ENCODE measurements at regions not wholly inside any gene's neighbourhood (a gene's known extent, or its start where the extent isn't known, plus 50 kb on each side); places are given as distances from the start of the nearest gene placed in this dataset.

- DNase-seq: no peak
Measured at GRCh38 chr5:164941132-164941531, 1435.7 kb downstream of the MAT2B start.

DNA sequence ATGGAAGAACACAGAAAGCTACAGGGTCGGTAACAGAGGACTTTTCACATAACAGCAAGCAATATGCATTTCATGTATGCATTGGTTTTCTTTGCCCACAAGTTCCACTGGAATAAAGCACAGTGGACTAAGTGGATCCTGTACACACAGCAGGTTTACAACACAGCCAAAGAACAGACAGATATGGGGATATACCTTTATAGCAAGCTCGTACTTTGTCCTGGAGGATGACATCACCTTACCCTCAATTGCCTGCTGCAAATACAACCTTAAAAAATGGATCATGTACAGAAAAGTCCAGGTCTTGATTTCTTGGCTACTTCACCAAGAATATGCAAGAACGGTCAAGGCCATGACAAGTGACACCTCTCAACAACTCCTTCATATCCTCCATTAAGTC is 1445.5 kb downstream of the MAT2B start:
- no peak for DNase-seq

DNA sequence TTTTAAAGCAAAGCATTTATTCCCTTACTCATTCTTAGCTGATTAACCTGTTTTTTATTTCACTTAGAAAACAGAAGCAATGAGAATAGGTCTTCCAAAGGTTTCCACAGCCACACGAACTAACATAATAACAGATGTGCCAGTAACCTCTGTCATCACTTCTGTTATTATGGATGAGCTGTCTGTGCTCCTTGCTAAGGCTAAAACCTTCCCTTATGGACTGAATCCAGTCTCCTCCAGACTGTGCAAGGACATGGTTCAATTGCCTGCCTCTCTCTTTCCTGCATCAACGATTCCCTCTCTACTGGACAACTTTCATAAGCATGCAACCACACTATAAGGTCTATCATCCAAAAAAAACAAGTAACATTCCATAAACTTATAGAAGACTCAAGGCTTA is 1446.2 kb downstream of the MAT2B start:
- no peak for DNase-seq

GRCh38 chr5:164958688-164959087 is 1453.3 kb downstream of the MAT2B start:
- no peak for DNase-seq

DNA sequence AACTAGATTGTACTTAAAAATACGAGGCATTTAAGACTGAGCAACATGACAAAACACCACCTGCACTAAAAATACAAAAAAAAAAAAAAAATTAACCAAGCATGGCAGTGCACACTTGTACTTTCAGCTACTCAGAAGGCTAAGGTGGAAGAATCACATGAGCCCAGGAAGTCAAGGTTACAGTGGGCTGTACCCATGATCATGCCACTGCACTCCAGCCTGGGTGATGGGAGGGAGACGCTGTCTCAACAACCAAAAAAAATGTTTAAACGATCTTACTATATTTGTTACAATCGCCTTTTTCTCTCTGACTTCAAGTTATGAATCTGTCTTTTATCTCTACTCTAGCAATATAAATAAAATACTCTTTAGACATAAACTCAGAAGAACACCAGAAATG is 1454.3 kb downstream of the MAT2B start:
- no peak for DNase-seq

DNA sequence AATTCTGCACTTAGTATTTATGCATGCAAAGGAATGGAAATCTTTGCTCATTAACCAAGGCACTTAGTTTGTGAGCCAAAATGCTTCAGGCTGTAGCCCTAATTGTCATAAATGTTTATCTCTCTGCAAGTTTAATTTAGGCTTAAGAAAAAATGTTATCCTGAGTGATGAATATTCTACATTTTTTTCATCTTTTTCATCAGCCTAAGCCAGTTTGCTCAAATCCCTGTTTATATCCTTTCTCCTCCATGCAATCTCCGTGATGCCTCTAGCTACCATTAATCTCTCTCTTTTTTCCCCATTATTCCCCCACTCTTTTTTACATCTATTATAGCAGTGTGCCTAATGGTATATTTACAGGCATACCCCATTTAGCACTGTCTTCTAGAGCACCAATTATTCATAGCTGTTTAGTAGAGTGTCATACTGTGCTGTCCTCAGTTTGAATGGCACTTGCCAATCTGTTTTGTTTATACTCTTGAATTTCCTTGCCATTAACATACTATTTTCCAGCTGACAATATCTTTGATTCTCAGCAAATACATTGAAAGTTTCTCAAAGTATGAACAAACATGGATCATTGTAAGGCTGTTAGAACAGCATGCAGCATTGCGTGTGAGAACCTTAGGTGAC is 1457.0 kb downstream of the MAT2B start:
- no peak for DNase-seq

- no peak for DNase-seq
Measured at GRCh38 chr5:164966611-164967010, 1461.2 kb downstream of the MAT2B start.

DNA sequence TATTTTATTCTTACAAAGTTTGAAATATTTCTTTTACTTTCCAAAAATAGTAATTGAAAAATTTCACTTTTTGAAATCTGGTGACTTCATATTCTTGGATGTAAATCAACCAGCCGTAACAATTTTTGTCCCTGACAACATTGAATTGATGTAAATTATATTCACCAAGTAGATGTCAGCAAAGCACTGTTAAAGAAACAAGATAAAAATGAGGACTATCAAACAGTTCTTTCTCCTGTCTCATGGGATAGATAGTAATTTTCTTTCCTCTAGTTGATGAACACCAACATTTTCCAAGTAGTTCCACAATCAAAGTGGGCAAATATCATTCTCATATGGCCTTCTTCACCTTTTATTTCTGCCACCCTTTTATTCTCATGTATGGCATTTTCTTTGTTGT is 1461.9 kb downstream of the MAT2B start:
- no peak for DNase-seq

- DNase-seq: no peak
Measured at GRCh38 chr5:164972973-164973372, 1467.6 kb downstream of the MAT2B start.

GRCh38 chr5:164975986-164976385 is 1470.6 kb downstream of the MAT2B start:
- no peak for DNase-seq

DNA sequence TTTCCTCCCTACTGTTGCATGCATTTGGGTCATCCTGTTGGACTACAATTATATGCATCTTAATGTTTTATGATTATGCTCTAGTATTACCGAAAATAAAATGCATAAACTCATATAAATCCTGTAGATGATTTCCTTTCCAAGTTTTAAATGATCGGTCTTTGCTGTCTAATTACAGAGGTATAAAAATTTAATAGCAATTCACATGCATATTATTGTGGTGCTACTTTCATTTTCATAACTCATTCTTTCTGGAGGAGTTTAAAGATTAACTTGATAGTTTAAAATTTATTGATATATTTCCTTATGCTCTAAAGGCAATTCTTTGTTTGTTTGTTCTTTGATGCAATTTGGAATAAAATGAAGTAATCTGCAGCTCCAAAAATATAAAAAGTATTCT is 1475.1 kb downstream of the MAT2B start:
- no peak for DNase-seq

DNA sequence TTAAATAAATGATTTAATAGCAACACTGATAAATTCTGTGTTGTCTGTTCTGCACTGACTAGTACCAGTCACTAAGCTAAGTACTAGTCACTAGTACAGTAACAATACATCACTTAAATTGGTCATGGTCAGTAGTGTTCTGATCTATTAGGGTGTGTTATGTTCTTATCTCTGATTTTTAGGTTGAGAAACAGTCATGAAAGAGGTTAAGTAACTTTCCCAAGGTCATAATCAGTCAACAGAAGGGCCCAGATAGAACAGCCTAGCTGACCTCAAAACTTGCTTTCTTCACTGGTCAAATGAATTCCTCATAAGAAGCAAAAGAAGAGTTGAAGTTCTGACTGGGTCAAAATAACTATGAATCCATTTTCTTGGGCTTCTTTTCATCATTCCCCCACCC is 1492.7 kb downstream of the MAT2B start:
- no peak for DNase-seq

DNA sequence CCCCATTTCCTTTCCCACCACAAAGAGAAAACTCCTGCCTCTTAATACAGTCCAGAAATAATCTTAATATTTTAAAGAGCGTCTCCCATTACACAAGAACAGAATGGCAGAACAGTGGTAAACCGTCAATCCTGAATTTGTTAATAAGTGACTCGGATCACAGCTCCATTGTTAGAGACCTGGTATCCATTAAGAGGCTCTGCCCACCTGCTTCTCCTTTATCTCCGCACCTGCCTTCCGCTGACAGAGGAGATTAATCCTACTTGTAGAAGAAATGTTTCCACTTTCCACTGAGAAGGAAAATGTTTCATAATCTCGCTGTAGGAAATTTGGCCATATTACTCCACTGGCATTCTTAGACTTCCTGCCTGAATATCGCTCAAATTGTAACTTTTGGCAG is 1493.2 kb downstream of the MAT2B start:
- DNase-seq: no peak

DNA sequence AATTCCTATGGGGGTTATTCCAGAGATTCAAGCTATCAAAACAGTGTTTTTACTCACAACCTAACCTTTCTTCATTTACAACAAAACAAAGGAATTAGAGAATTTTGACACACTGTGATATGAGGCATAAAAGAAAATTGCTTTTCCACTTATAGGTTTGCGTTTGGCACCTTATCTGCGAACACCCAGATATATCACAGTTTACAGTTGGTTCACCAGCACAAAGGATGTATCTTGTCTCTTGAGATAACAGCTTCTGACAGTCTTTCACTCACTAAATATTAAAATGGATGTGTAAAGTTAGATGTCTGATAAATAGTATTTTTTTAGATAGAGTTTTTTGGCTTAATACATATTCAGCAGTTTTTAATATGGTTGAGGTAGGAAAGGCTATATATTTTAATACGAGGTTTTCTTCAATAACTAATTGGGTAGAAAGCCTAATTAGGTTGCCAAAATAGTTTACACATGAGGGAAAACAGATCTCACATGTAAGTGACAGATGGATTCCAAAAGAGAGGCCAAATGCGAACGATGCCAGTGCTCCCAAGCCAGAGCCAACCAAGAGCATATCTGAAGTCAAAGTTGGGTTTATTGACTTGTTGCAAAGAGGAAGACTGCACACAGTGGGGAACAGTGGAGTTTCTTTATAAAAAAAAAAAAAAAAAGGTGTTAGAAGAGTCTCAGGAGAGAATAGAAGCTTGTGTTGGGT is 1495.2 kb downstream of the MAT2B start:
- DNase-seq: no peak

DNA sequence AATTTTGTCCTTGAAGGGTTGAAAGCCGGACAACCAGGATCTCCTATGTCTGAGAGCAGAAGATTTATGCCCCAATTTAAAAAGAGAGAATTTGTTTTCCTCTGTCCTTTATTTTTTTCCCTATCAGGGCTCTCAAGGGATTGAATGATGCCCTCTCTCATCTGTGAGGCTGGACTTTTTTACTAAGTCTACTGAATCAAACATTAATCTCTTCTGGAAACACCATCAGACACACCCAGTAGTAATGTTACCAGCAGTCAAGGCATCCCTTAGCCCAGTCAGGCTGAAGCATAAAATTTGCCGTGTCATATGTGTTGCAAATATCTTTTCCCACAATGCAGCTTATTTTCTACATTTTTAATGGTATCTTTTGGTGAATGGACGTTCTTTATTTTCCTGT is 1497.9 kb downstream of the MAT2B start:
- no peak for DNase-seq

DNA sequence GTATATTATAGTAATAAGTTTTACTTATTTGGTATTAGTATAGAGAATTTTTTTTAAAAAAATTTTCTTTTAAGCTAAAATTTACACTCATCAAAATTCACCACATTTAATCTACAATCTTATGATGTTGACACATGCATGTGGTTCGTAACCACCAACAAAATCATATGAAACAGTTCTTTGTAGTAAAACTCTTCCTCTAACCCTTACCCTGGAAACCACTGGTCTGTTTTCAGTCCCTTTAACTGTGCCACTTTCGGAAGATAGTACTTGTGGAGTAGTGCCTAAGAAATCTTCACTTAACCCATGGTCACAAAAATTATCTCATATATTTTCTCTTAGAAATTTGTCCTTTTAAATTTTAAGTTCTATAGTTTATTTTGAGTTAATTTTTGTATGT is 1498.8 kb downstream of the MAT2B start:
- no peak for DNase-seq

DNA sequence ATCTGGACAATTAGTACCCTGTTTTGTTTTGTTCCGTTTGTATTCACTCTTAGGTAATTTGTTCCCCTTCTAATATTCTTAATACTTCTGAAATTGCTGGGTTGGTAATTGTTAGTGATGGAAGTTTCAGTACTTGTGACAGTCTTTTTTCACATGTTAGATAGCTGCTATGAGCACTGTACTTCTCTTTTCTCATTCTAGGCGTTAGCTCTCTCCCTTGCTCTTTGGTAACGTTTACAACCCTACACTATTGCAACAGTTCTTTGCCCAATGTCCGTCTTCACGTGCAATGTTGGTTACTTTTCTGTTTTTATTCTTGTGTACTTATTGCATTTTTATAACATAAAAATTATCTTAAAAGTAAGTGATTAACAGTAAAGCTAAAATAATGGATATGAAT is 1509.0 kb downstream of the MAT2B start:
- DNase-seq: no peak

DNA sequence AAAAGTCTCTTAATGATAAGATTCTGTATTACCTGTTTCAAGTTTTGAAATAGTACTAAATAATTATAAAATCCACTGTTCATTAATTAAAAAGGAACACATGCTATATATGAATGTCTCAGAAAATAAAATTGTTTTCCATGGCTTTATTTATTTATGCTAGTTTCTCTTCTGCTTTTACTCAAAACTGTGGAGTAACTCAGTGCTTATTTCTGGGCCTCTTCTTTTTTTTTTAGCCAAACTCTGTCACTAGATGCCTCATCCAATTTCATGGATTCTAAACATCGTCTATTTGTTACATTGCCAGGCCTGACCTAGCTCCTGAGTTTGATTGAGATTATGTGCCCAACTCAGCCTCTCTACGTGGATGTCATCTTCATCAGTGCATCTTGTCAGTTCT is 1509.7 kb downstream of the MAT2B start:
- DNase-seq: no peak

DNA sequence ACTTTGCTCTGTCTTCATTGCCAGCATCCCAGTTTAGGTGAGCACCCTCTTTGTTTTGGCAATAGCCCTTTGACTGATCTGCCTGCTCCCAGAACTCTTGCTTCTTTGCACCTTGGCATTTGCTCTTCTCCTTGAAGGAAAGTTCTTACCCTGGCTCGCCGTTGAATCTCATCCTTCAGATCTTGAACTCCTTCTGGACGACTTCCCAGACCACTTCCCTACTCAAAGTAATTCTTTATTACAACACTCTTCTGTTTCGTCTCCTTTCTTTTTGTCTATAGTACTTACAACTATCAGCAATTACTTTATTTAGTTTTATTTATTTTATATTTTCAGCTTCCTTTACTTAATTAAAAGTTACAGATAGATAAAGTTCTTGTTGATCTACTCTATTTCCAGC is 1510.1 kb downstream of the MAT2B start:
- no peak for DNase-seq

DNA sequence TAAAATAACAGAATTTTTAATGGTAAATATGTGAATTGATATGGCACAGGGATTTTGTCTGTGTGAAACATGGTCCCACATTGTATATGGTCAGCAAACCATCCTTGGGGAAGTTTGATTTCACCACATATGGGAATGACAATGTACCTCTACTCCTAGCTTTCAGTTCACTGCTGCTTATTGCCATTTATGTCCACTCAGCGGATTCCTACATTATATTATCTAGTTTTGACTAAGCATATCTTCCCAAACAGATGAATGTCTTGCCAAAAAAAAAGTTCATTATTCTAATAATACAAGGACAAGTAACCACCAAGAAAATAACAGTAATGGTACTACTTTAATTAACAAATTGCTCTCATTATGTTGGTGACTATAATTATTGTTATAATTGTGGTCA is 1521.6 kb downstream of the MAT2B start:
- DNase-seq: no peak

DNA sequence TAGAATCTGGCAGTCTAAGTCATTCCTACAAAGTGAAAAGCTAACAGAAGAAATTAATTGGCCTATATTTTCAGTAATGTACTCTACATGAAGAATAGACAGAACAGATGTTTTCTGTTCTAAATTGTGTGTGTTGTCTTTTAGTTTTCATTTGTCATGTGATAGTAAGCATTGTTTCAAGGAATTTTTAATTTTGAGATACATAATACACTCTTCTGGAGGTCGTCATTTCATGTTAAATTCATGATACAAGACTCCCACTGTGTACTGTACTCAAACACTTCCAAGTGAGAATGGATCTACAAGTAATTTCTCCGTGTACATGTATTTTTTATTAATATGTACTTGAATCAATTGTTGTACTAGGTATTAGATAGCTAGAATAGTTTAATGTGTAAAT is 1522.9 kb downstream of the MAT2B start:
- no peak for DNase-seq

DNA sequence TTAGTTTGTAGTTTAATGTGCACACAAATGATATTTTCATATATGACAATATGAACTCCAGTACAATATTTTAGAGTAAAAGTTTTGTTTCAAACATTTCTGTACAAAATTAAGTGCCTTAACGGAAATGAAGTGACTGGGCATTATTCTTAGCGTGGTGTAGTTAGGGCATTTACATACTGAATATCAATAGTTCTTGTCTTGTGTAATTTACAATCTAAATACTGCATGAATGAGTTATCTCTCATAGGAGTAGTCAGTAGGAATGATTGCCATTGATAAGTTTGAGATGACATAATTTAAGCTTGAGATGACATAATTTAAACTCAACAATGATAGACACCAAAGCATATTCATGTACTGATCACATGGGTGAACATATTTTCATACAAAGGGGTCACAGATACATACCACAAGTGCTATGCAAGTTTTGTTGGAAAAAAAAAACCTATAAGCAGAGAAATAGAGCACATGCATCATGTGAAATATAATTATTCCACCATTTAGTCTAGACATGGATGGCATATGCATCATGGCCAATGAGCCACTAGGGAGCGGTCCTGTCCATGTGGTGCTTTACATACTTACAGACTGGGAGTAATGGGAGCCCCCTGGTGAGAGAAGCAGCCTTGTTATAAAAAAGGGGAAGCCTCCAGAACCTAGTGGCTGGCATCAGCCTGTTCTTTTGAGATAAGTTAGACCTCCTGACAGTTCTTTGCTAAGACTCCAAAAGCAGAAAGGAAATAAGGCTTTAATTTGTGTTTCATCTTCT is 1523.9 kb downstream of the MAT2B start:
- peak; percentile 14 for DNase-seq

DNA sequence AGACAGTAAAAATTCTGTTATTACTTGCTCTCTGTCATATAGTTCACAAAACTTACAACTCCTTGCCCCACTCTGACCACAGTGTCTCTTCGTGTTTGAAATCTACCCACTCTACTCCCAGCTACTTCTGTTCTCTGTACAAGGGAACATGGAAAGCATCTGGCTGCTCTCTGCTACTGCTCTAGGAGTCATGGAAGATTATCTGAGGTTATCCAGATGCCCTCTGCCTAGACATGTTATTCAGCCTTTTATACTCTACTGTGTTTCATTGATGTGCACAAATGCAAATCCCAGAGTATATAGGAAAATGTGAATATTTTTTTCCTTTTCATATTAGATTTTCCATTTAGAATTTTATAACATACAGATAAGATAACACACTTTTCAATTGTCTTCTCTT is 1525.6 kb downstream of the MAT2B start:
- DNase-seq: no peak

GRCh38 chr5:165031371-165031770 is 1526.0 kb downstream of the MAT2B start:
- DNase-seq: no peak

Measured in 8988T (cell line).